H9 (cell line): ENCODE measurements at regions not wholly inside any gene's neighbourhood (a gene's known extent, or its start where the extent isn't known, plus 50 kb on each side); places are given as distances from the start of the nearest gene placed in this dataset.

ENCODE experiments used
- DNase-seq: peaks from one replicate; pipeline ENCODE4 v3.0.0-alpha.2; 2017
- H2AFZ ChIP-seq: one replicate; pipeline ENCODE4 v1.6.1; 2013; ENCODE audit warnings: mild to moderate bottlenecking, low read length, control low read depth, moderate library complexity
- H2AK5ac ChIP-seq: 2 replicates; pipeline ENCODE4 v1.6.1; 2013; ENCODE audit warnings: low read length, control low read depth, mixed read lengths; ENCODE audit not compliant: insufficient read length
- H2BK120ac ChIP-seq: one replicate; pipeline ENCODE4 v1.6.1; 2013; ENCODE audit warnings: low read depth, mild to moderate bottlenecking, low read length, control low read depth, inconsistent platforms; ENCODE audit not compliant: poor library complexity, severe bottlenecking
- H2BK12ac ChIP-seq: 2 replicates; pipeline ENCODE4 v1.6.1; 2013; ENCODE audit warnings: low read length, control low read depth, mixed read lengths, low read depth; ENCODE audit not compliant: insufficient read length
- H2BK15ac ChIP-seq: 2 replicates; pipeline ENCODE4 v1.6.1; 2013; ENCODE audit warnings: low read depth, low read length, control low read depth
- H2BK20ac ChIP-seq: one replicate; pipeline ENCODE4 v1.6.1; 2013; ENCODE audit warnings: low read depth, mild to moderate bottlenecking, low read length, control low read depth, inconsistent platforms; ENCODE audit not compliant: poor library complexity, severe bottlenecking
- H2BK5ac ChIP-seq: 2 replicates; pipeline ENCODE4 v1.6.1; 2013; ENCODE audit warnings: low read length, control low read depth, mixed read lengths; ENCODE audit not compliant: insufficient read length
- H3K14ac ChIP-seq: 2 replicates; pipeline ENCODE4 v1.6.1; 2013; ENCODE audit warnings: low read length, control low read depth; ENCODE audit not compliant: insufficient read depth
- H3K18ac ChIP-seq: 2 replicates; pipeline ENCODE4 v1.6.1; 2013; ENCODE audit warnings: low read depth, mild to moderate bottlenecking, mixed read lengths, low read length, control low read depth; ENCODE audit not compliant: insufficient read length
- H3K23ac ChIP-seq: 2 replicates; pipeline ENCODE4 v1.6.1; 2013; ENCODE audit warnings: low read length, control low read depth, mixed read lengths, low read depth; ENCODE audit not compliant: insufficient read length
- H3K23me2 ChIP-seq: 2 replicates; pipeline ENCODE4 v1.6.1; 2013; ENCODE audit warnings: low read depth, mild to moderate bottlenecking, mixed read lengths, low read length, control low read depth; ENCODE audit not compliant: insufficient read length, poor library complexity, severe bottlenecking
- H3K27ac ChIP-seq: 2 replicates; pipeline ENCODE4 v1.5.1; 2013; ENCODE audit warnings: low read length, control low read depth, mixed read lengths, low read depth; ENCODE audit not compliant: insufficient read length
- H3K27me3 ChIP-seq: 2 replicates; pipeline ENCODE4 v1.6.1; 2013; ENCODE audit warnings: low read length, control low read depth, inconsistent platforms; ENCODE audit not compliant: insufficient read depth
- H3K4ac ChIP-seq: 2 replicates; pipeline ENCODE4 v1.6.1; 2013; ENCODE audit warnings: low read depth, mild to moderate bottlenecking, control low read depth, inconsistent platforms, low read length, moderate library complexity
- H3K4me1 ChIP-seq: 2 replicates; pipeline ENCODE4 v1.6.1; 2013; ENCODE audit warnings: low read length, control low read depth, inconsistent platforms; ENCODE audit not compliant: insufficient read depth
- H3K4me2 ChIP-seq: 2 replicates; pipeline ENCODE4 v1.6.1; 2013; ENCODE audit warnings: low read length, control low read depth, mixed read lengths; ENCODE audit not compliant: insufficient read length, insufficient read depth
- H3K56ac ChIP-seq: 2 replicates; pipeline ENCODE4 v1.6.1; 2013; ENCODE audit warnings: low read depth, mild to moderate bottlenecking, mixed read lengths, low read length, control low read depth; ENCODE audit not compliant: insufficient read length
- H3K79me1 ChIP-seq: 2 replicates; pipeline ENCODE4 v1.6.1; 2013; ENCODE audit warnings: low read depth, mild to moderate bottlenecking, moderate library complexity, low read length, control low read depth, inconsistent platforms; ENCODE audit not compliant: insufficient read depth, poor library complexity, severe bottlenecking
- H3K79me2 ChIP-seq: 2 replicates; pipeline ENCODE4 v1.6.1; 2013; ENCODE audit warnings: low read length, control low read depth, inconsistent platforms; ENCODE audit not compliant: insufficient read depth
- H3K9ac ChIP-seq: 2 replicates; pipeline ENCODE4 v1.6.1; 2013; ENCODE audit warnings: low read length, control low read depth, mixed read lengths; ENCODE audit not compliant: insufficient read length; ENCODE audit errors: extremely low read depth
- H3K9me3 ChIP-seq: one replicate; pipeline ENCODE4 v1.6.1; 2013; ENCODE audit warnings: low read depth, low read length, inconsistent platforms; ENCODE audit not compliant: control insufficient read depth
- H3T11ph ChIP-seq: one replicate; pipeline ENCODE4 v1.6.1; 2013; ENCODE audit warnings: mild to moderate bottlenecking, low read length, control low read depth, inconsistent platforms
- H4K20me1 ChIP-seq: one replicate; pipeline ENCODE4 v1.6.1; 2013; ENCODE audit not compliant: control insufficient read depth, insufficient read length, insufficient read depth
- H4K5ac ChIP-seq: 2 replicates; pipeline ENCODE4 v1.6.1; 2013; ENCODE audit warnings: low read depth, mild to moderate bottlenecking, mixed read lengths, low read length, control low read depth; ENCODE audit not compliant: insufficient read length
- H4K8ac ChIP-seq: replicated peaks from 2 replicates; pipeline ENCODE4 v1.6.1; 2013; ENCODE audit warnings: low read length, control low read depth, mixed read lengths, low read depth; ENCODE audit not compliant: insufficient read length
- H4K91ac ChIP-seq: 2 replicates; pipeline ENCODE4 v1.6.1; 2013; ENCODE audit warnings: low read depth, mild to moderate bottlenecking, moderate library complexity, mixed read lengths, low read length, control low read depth; ENCODE audit not compliant: insufficient read length
- H3K27ac Mint-ChIP-seq, 3 experiments: 2 replicates in 2 of 3; 3 replicates in 1 of 3; pipeline ENCODE4 v1.8.0; 2020 to 2021; ENCODE audit warnings: mixed read lengths in 3 of 3, mild to moderate bottlenecking in 1 of 3, moderate library complexity in 1 of 3
- H3K27me3 Mint-ChIP-seq: 2 replicates; pipeline ENCODE4 v1.8.0; 2021; ENCODE audit warnings: low read depth, mild to moderate bottlenecking, moderate library complexity, mixed read lengths
- H3K36me3 Mint-ChIP-seq, 3 experiments: 2 replicates in 2 of 3; 3 replicates in 1 of 3; pipeline ENCODE4 v1.8.0; 2020 to 2021; ENCODE audit warnings: low read depth in 3 of 3, mixed read lengths in 3 of 3; ENCODE audit not compliant: insufficient read depth in 1 of 3
- H3K4me1 Mint-ChIP-seq, 2 experiments: 2 replicates each; pipeline ENCODE4 v1.8.0; 2020; ENCODE audit warnings: mixed read lengths in 2 of 2
- H3K4me3 Mint-ChIP-seq, 2 experiments: 2 replicates in 1 of 2; 3 replicates in 1 of 2; pipeline ENCODE4 v1.8.0; 2020 to 2021; ENCODE audit warnings: mild to moderate bottlenecking in 2 of 2, mixed read lengths in 2 of 2, moderate library complexity in 1 of 2
- H3K9me3 Mint-ChIP-seq, 2 experiments: 2 replicates in 1 of 2; 3 replicates in 1 of 2; pipeline ENCODE4 v1.8.0; 2020; ENCODE audit warnings: mild to moderate bottlenecking in 2 of 2, mixed read lengths in 2 of 2, moderate library complexity in 1 of 2
- WGBS: extraction: QIAGEN DNeasy Blood & Tissue Kit; methylation state at CpG from one replicate; pipeline ENCODE4 v1.1.7; 2013; ENCODE audit warnings: missing lambda C conversion rate, low lambda C conversion rate, mixed read lengths; ENCODE audit not compliant: insufficient read length; ENCODE audit errors: extremely low coverage; 5-methylcytosine and 5-hydroxymethylcytosine counted together
- TF ChIP-seq, protein P1 (sequence below): fragments of 200-600 bp; sonication (generic); conservative IDR thresholded peaks from 3 replicates; pipeline ENCODE4 v1.8.0; 2021; ENCODE audit warnings: antibody characterized with exemption, mild to moderate bottlenecking

DNA sequence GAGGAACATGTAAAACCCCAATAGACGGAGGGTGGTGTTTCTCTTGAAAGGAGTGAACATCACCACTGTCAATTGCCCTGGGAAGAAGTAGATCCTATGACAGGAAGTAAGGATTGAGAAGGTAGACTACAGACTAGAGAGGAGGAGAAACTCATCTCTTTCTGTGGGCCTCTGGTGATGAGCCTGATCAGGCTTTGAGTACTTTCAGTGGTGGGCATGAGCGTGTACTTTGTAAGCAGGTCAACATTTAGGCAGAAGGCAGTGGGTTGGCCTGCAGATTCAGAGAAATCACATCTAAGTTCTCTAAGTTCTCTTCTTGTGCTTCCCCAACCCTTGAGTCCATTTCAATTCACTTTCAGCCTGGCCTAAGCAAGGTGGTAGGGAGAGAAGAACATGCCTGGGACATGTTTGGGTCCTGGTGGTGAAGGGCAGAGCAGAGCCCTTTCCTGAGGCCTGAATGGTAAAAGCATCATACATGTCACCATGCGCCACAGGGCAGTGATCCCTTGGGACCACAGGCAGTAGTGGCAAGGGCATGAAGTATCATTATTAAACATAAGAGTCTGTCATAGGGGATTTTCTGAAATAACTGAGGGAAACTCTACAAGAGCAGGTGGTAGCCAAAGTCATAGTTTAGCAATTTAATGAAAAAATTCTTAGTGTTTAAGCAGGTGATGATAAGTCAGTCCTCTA, 56.4 kb upstream of the ANKRD1 start:
- H3K79me1 ChIP-seq: no peaks in the 10 kb centered on the region
- no CpG with 5 or more reads among the region's 3 CpGs for WGBS
- H4K91ac ChIP-seq: no peak overlapping the region
- H3K23me2 ChIP-seq: no peaks in the 10 kb centered on the region
- no peaks in the 10 kb centered on the region for H3K79me2 ChIP-seq
- peaks cover 0 to 3% of the 10 kb centered on the region in 2 experiments; a peak in 2 of 5 replicates for H3K9me3 Mint-ChIP-seq
- H3K4ac ChIP-seq: no peak overlapping the region
- no peak overlapping the region for H4K5ac ChIP-seq
- TF ChIP-seq, protein P1, sequence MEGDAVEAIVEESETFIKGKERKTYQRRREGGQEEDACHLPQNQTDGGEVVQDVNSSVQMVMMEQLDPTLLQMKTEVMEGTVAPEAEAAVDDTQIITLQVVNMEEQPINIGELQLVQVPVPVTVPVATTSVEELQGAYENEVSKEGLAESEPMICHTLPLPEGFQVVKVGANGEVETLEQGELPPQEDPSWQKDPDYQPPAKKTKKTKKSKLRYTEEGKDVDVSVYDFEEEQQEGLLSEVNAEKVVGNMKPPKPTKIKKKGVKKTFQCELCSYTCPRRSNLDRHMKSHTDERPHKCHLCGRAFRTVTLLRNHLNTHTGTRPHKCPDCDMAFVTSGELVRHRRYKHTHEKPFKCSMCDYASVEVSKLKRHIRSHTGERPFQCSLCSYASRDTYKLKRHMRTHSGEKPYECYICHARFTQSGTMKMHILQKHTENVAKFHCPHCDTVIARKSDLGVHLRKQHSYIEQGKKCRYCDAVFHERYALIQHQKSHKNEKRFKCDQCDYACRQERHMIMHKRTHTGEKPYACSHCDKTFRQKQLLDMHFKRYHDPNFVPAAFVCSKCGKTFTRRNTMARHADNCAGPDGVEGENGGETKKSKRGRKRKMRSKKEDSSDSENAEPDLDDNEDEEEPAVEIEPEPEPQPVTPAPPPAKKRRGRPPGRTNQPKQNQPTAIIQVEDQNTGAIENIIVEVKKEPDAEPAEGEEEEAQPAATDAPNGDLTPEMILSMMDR: no peak
- no peak overlapping the region for H2AK5ac ChIP-seq
- H3K36me3 Mint-ChIP-seq: no peaks in the 10 kb centered on the region
- H3T11ph ChIP-seq: no peak overlapping the region
- no peaks in the 10 kb centered on the region for H3K4me1 ChIP-seq
- 0 out of 4 replicates have a peak, but pooled peaks cover 0 to 3% of the 10 kb centered on the region in 2 experiments for H3K4me1 Mint-ChIP-seq
- DNase-seq: no peak
- no peak overlapping the region for H2BK12ac ChIP-seq
- no peak overlapping the region for H2BK20ac ChIP-seq
- H3K14ac ChIP-seq: no peak overlapping the region
- H3K27me3 Mint-ChIP-seq: peaks cover 27% of the 10 kb centered on the region
- no peaks in the 10 kb centered on the region for H4K20me1 ChIP-seq
- H2AFZ ChIP-seq: no peak overlapping the region
- H4K8ac ChIP-seq: no peak overlapping the region
- no peak overlapping the region for H3K23ac ChIP-seq
- no peak overlapping the region for H3K4me3 Mint-ChIP-seq
- H3K4me2 ChIP-seq: no peak overlapping the region
- no peak overlapping the region for H3K56ac ChIP-seq
- no peak overlapping the region for H3K18ac ChIP-seq
- H3K27ac Mint-ChIP-seq: no peak overlapping the region
- no peak overlapping the region for H2BK120ac ChIP-seq
- H3K9me3 ChIP-seq: no peaks in the 10 kb centered on the region
- no peak overlapping the region for H2BK15ac ChIP-seq
- no peak overlapping the region for H3K9ac ChIP-seq
- no peak overlapping the region for H3K27ac ChIP-seq
- H3K27me3 ChIP-seq: no peaks in the 10 kb centered on the region
- no peak overlapping the region for H2BK5ac ChIP-seq
